ENCODE measurements at regions not wholly inside any gene's neighbourhood (a gene's known extent, or its start where the extent isn't known, plus 50 kb on each side); places are given as distances from the start of the nearest gene placed in this dataset.

DNA sequence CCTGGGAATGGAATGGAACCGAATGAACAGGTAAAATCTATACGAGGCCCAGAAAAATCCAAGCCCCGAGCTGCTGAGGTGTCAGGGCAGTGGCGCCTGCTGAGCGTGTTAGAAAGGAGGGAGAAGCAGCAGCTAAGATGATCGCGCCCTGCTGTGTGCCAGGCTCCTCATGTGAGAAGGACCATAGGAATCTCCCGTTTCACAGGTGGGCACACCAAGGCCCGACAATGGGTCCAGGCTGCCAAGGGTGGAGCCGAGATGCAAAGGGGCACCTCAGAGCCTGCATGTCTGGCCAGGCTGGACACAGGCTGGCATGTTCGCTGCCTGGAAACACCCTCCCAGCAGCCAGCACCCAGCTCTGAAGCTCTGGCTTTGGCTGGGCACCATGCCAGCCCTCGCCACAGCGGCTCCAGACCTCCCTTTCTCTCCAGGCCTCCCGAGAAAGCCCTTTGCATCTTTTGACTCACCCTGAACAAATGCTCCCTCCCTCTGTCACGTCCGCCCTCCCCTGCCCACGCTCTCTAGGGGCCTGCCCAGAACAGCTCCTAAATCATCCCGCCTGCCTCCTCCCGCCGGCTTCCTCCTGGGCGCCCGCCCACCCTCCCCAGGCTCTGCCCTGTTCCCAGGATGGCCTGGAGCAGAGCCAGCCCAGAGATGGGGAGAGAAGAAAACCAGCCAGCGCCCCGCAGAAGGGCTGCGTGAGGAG is 217.8 kb upstream of the GSE1 start:
- Histone ChIP-seq H2AFZ (ENCODE audit: low read depth, low read length) (no peak overlapping the region), H3K27ac (ENCODE audit: low read length) (no peak overlapping the region; the same call in 1 of the 2 replicates), H4K20me1 (ENCODE audit: insufficient read depth, low read length) (no peaks in the 10 kb centered on the region), H3K4me3 (ENCODE audit: low read depth in 1 of 2, low read length in 2 of 2) (no peak overlapping the region), H3K9me3 (ENCODE audit: insufficient read depth, low read length, severe bottlenecking) (no peaks in the 10 kb centered on the region), H3K4me2 (ENCODE audit: insufficient read depth, low read length) (no peak overlapping the region), H3K36me3 (ENCODE audit: insufficient read depth, low read length) (no peaks in the 10 kb centered on the region), H3K27me3 (ENCODE audit: insufficient read depth, low read length, poor library complexity) (no peaks in the 10 kb centered on the region), H3K9ac (ENCODE audit: low read depth, low read length) (no peak overlapping the region), H3K4me1 (ENCODE audit: insufficient read depth, low read length) (peaks cover 16% of the 10 kb centered on the region), H3K79me2 (ENCODE audit: insufficient read depth, low read length) (no peaks in the 10 kb centered on the region)
- DNase-seq, result peak; percentile 56
- peak; percentile 29; the same call in 2 of the 3 replicates for ATAC-seq (ENCODE audit: insufficient read depth, low read depth)
- no peak for TF ChIP-seq EZH2 (IDR thresholded peaks at IDR 0.05; ENCODE audit: borderline replicate concordance, low read depth, low read length, severe bottlenecking)

DNA sequence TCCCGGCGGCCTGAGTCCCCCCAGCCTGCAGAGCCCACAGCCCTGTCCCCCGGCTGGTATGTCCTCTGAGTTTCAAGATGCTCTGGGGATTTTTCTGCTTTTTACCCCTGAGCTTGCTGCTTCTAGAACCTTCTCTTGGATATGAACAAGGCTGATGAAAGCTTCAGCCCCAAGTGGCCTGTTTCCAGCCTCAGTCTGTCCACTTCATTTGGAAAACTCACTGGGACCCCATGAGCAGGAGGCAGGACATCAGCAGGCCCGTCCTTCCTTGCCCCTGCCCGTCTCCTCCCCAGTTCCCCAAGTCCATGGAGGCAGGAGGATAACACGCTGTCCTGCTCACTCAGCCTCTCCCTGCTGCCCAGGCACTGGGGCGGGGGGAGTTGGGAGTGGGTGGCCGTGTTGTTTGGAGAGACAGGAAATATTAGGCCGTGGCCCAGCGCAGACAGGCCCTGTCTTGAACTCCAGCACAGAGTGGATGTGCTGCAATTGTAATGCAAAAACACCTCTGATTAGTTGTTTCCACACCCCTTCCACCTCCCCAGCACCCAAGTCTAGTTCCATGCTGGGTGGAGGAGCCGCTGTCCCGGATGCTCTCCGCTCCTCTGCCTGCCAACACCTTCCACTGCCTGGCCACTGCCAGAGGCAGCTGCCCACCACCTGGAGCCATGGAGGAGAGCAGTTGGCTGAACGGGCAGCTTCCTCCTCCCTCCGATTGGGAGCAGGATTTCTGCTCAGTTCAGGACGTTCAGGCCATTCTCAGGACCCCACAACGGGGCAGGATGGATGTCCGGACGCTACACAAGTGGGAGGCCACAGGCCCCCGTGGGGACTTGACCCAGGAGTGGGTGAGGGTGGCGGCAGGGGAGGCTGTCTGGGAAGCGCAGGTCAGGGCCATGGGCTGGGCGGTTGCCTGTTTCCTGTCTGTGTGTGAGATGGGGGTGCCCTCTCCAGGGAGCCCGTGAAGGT is 216.9 kb upstream of the GSE1 start:
- TF ChIP-seq, protein P1, sequence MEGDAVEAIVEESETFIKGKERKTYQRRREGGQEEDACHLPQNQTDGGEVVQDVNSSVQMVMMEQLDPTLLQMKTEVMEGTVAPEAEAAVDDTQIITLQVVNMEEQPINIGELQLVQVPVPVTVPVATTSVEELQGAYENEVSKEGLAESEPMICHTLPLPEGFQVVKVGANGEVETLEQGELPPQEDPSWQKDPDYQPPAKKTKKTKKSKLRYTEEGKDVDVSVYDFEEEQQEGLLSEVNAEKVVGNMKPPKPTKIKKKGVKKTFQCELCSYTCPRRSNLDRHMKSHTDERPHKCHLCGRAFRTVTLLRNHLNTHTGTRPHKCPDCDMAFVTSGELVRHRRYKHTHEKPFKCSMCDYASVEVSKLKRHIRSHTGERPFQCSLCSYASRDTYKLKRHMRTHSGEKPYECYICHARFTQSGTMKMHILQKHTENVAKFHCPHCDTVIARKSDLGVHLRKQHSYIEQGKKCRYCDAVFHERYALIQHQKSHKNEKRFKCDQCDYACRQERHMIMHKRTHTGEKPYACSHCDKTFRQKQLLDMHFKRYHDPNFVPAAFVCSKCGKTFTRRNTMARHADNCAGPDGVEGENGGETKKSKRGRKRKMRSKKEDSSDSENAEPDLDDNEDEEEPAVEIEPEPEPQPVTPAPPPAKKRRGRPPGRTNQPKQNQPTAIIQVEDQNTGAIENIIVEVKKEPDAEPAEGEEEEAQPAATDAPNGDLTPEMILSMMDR (IDR thresholded peaks at IDR 0.05; ENCODE audit: borderline replicate concordance, extremely low read depth, low read length, poor library complexity, severe bottlenecking), result no peak
- TF ChIP-seq EZH2 (IDR thresholded peaks at IDR 0.05; ENCODE audit: borderline replicate concordance, low read depth, low read length, severe bottlenecking), result no peak
- H3K9me3 ChIP-seq (ENCODE audit: insufficient read depth, low read length, severe bottlenecking), result no peaks in the 10 kb centered on the region
- H3K27ac ChIP-seq (ENCODE audit: low read length), result 0 out of 2 replicates have a peak overlapping the region, but pooled peaks have one; percentile 4
- H3K4me2 ChIP-seq (ENCODE audit: insufficient read depth, low read length), result no peak overlapping the region
- H3K36me3 ChIP-seq (ENCODE audit: insufficient read depth, low read length), result no peaks in the 10 kb centered on the region
- H3K79me2 ChIP-seq (ENCODE audit: insufficient read depth, low read length), result no peaks in the 10 kb centered on the region
- no peak overlapping the region for H3K4me3 ChIP-seq (ENCODE audit: low read depth in 1 of 2, low read length in 2 of 2)
- ATAC-seq (ENCODE audit: insufficient read depth, low read depth), result no peak
- DNase-seq, result peak; percentile 5
- no peaks in the 10 kb centered on the region for H4K20me1 ChIP-seq (ENCODE audit: insufficient read depth, low read length)
- no peak overlapping the region for H3K9ac ChIP-seq (ENCODE audit: low read depth, low read length)
- H3K4me1 ChIP-seq (ENCODE audit: insufficient read depth, low read length), result peaks cover 16% of the 10 kb centered on the region
- H3K27me3 ChIP-seq (ENCODE audit: insufficient read depth, low read length, poor library complexity), result no peaks in the 10 kb centered on the region
- no peak overlapping the region for H2AFZ ChIP-seq (ENCODE audit: low read depth, low read length)

DNA sequence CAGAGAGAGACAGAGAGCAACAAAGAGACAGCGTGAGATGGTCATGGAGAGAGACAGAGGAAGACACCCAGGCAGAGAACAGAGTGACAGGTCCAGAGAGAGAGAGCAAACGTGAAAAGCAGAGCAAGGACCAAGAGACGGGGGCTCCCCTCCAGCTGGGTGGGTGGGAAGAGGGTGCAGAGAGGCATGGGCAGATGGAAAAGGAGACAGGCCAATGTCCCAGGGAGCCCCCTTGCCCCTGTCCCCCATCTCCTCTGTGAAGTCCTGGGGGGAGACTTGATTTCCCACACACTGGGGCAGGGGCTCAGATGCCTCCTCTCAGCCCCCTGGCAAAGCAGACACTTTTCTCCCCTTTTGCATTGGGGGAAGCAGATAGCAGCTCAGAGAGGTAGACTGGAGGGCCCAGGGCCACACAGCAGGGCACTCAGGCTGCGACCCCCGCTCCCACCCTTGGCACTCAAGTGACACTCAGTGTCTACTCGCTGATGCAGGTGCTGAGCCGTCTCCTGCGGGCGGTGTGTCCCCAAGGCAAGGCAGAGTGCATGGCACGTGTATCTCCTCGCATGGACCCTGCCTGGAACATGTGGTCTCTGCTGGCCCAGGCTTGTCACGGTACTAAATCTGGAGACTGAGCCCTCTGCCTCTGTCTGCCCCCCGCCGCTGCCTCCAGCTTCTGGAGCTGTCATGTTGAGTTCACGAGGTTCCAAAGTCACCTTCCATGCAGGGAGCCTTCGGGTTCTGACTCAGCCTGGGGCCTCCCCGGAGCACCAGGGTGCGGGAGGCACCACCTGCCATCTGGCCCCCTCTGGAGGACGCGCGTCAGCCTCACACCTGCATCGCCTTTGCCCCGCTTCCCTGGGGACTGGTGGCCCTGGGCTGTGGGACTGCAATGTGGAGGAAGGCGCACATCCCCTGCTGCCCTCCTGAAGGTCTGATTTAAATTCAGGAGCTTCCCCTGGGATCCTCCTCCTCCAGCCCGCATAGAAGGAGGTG is 215.9 kb upstream of the GSE1 start:
- no peaks in the 10 kb centered on the region for H3K27me3 ChIP-seq (ENCODE audit: insufficient read depth, low read length, poor library complexity)
- no peak overlapping the region for H2AFZ ChIP-seq (ENCODE audit: low read depth, low read length)
- peak; percentile 55 for DNase-seq
- H4K20me1 ChIP-seq (ENCODE audit: insufficient read depth, low read length), result no peaks in the 10 kb centered on the region
- ATAC-seq (ENCODE audit: insufficient read depth, low read depth), result peak; percentile 43
- no peak overlapping the region for H3K4me3 ChIP-seq (ENCODE audit: low read depth in 1 of 2, low read length in 2 of 2)
- no peaks in the 10 kb centered on the region for H3K9me3 ChIP-seq (ENCODE audit: insufficient read depth, low read length, severe bottlenecking)
- H3K4me2 ChIP-seq (ENCODE audit: insufficient read depth, low read length), result no peak overlapping the region
- TF ChIP-seq EZH2 (IDR thresholded peaks at IDR 0.05; ENCODE audit: borderline replicate concordance, low read depth, low read length, severe bottlenecking), result no peak
- TF ChIP-seq, protein P1 (IDR thresholded peaks at IDR 0.05; ENCODE audit: borderline replicate concordance, extremely low read depth, low read length, poor library complexity, severe bottlenecking), result no peak
- peaks cover 16% of the 10 kb centered on the region for H3K4me1 ChIP-seq (ENCODE audit: insufficient read depth, low read length)
- no peak overlapping the region for H3K27ac ChIP-seq (ENCODE audit: low read length)
- H3K36me3 ChIP-seq (ENCODE audit: insufficient read depth, low read length), result no peaks in the 10 kb centered on the region
- no peaks in the 10 kb centered on the region for H3K79me2 ChIP-seq (ENCODE audit: insufficient read depth, low read length)
- no peak overlapping the region for H3K9ac ChIP-seq (ENCODE audit: low read depth, low read length)
